WERI-Rb-1 (cell line): ENCODE measurements at regions not wholly inside any gene's neighbourhood (a gene's known extent, or its start where the extent isn't known, plus 50 kb on each side); places are given as distances from the start of the nearest gene placed in this dataset.
"Not testable (repeated sequence)": the region's sequence is repeated elsewhere in the genome, so short reads cannot be mapped to it uniquely, and the experiment has no call there.

ENCODE experiments used
- DNase-seq: peaks from one replicate; pipeline ENCODE4 v3.0.0-alpha.2; 2020
- H3K27ac ChIP-seq: fragments of 250-450 bp; sonication (Bioruptor Pico); 2 replicates; pipeline ENCODE4 v1.5.1; 2020; ENCODE audit warnings: mild to moderate bottlenecking, moderate library complexity
- H3K27me3 ChIP-seq: fragments of 250-450 bp; sonication (Bioruptor Pico); 2 replicates; pipeline ENCODE4 v1.5.1; 2021; ENCODE audit warnings: mild to moderate bottlenecking, low read depth, moderate library complexity; ENCODE audit not compliant: insufficient read depth, severe bottlenecking
- H3K36me3 ChIP-seq: fragments of 250-450 bp; sonication (Bioruptor Pico); 2 replicates; pipeline ENCODE4 v1.5.1; 2020; ENCODE audit warnings: mild to moderate bottlenecking, moderate library complexity
- H3K4me3 ChIP-seq: 2 replicates; pipeline ENCODE4 v1.5.1; 2011; ENCODE audit warnings: low read depth, mild to moderate bottlenecking, control low read depth, low read length
- H3K9me3 ChIP-seq: fragments of 250-450 bp; sonication (Bioruptor Pico); 2 replicates; pipeline ENCODE4 v1.5.1; 2021; ENCODE audit warnings: mild to moderate bottlenecking, moderate library complexity; ENCODE audit not compliant: severe bottlenecking
- CTCF ChIP-seq: IDR thresholded peaks from 2 replicates; pipeline ENCODE4 v1.5.1; 2011; ENCODE audit warnings: low read depth, mild to moderate bottlenecking, control low read depth, inconsistent platforms, low read length

DNA sequence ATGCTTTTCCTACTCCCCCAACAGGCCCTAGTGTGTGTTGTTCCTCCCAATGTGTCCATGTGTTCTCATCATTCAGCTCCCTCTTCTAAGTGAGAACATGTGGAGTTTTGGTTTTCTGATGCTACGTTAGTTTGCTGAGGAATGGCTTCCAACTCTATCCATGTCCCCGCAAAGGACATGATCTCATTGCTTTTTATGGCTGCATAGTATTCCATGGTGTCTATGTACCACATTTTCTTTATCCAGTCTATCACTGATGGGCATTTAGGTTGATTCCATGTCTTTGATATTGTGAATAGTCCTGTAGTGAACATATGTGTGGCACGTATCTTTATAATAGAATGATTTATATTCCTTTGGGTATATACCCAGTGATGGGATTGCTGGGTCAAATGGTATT is 72.5 kb upstream of the CCNY start:
- DNase-seq, H3K4me3 ChIP-seq, H3K27ac ChIP-seq, H3K27me3 ChIP-seq, H3K36me3 ChIP-seq, H3K9me3 ChIP-seq: not testable (repeated sequence)

- not testable (repeated sequence) for H3K36me3 ChIP-seq, DNase-seq, H3K9me3 ChIP-seq, H3K27ac ChIP-seq, H3K27me3 ChIP-seq, H3K4me3 ChIP-seq
Measured at GRCh38 chr10:35264636-35265035, 71.7 kb upstream of the CCNY start.

- no peaks in the 10 kb centered on the region for H3K27me3 ChIP-seq
- DNase-seq, result no peak
- TF ChIP-seq CTCF, result no peak
- H3K4me3 ChIP-seq, result no peak overlapping the region
- H3K27ac ChIP-seq, result no peak overlapping the region
- H3K36me3 ChIP-seq, result no peaks in the 10 kb centered on the region
- H3K9me3 ChIP-seq, result no peaks in the 10 kb centered on the region
Measured at GRCh38 chr10:35265435-35265834, 70.9 kb upstream of the CCNY start.

GRCh38 chr10:35268323-35268722 is 68.0 kb upstream of the CCNY start:
- H3K27ac ChIP-seq, result no peak overlapping the region
- DNase-seq, result no peak

GRCh38 chr10:35268791-35269257 is 67.5 kb upstream of the CCNY start:
- Histone ChIP-seq H3K9me3 (no peaks in the 10 kb centered on the region), H3K36me3 (no peaks in the 10 kb centered on the region)

More at GRCh38 chr10:35268323-35268722, 68.0 kb upstream of the CCNY start:
- no peaks in the 10 kb centered on the region for H3K27me3 ChIP-seq
- no peak for TF ChIP-seq CTCF
- H3K9me3 ChIP-seq, result no peaks in the 10 kb centered on the region
- no peak overlapping the region for H3K4me3 ChIP-seq
- no peaks in the 10 kb centered on the region for H3K36me3 ChIP-seq

GRCh38 chr10:35270100-35270499 is 66.2 kb upstream of the CCNY start:
- TF ChIP-seq CTCF, result no peak
- H3K27ac ChIP-seq, result no peak overlapping the region

More at GRCh38 chr10:35268791-35269257, 67.5 kb upstream of the CCNY start:
- H3K4me3 ChIP-seq, result no peak overlapping the region
- DNase-seq, result no peak
- H3K27me3 ChIP-seq, result no peaks in the 10 kb centered on the region
- no peak for TF ChIP-seq CTCF
- no peak overlapping the region for H3K27ac ChIP-seq

DNA sequence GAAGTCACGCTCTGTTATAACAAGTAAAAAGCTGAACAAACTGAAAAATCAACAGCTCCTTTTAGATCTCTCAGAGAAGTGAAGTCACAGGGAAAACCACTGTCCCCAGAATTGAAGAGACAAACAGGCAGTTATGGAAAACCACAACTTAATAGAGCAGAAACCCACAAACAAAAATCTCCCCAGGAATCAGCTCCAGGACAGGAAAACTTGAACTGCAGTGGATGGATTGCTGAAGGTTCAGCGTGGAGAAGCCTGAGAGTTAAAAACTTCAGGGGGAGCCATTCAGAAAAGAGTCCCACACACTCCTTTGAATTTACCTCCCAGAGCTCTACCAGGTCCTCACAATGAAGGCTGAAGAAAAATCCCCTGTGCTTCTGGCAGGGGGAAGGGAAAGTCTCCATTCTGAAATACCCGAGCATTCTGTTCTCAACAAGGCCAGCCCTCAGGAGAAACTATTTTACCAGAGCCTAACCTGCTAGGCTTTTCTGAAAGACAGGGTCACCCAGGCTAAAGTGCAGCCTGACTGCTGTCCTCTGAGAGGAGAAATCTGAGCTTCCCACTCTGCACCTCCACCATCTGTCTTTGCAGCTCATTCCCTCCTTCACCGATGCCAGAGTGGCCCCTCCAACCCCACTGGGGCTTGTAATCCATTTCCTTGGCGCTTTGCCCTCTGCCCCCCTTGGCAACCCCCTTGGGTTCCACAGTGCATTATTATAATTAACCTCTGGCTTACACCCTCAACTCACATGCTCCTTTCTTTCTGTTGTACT is 65.0 kb upstream of the CCNY start:
- Histone ChIP-seq H3K4me3 (no peak overlapping the region), H3K27ac (no peak overlapping the region), H3K27me3 (no peaks in the 10 kb centered on the region), H3K36me3 (no peaks in the 10 kb centered on the region), H3K9me3 (no peaks in the 10 kb centered on the region)
- TF ChIP-seq CTCF, result no peak
- no peak for DNase-seq

More at GRCh38 chr10:35270100-35270499, 66.2 kb upstream of the CCNY start:
- H3K27me3 ChIP-seq, result no peaks in the 10 kb centered on the region
- H3K36me3 ChIP-seq, result no peaks in the 10 kb centered on the region
- H3K4me3 ChIP-seq, result no peak overlapping the region
- no peaks in the 10 kb centered on the region for H3K9me3 ChIP-seq
- DNase-seq, result no peak

DNA sequence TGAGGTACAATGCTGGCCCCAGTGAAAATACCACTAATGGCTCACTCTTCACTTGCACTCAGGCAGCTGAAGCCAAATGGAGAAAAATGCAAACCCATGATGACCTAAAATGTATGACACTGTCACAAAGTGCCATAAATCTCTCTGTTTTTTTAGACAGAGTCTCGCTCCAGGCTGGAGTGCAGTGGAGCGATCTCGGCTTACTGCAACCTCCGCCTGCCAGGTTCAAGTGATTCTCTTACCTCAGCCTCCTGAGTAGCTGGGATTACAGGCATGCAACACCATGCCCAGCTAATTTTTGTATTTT is 64.5 kb upstream of the CCNY start:
- not testable (repeated sequence) for DNase-seq, H3K9me3 ChIP-seq, H3K27ac ChIP-seq, H3K27me3 ChIP-seq, H3K36me3 ChIP-seq, H3K4me3 ChIP-seq

DNA sequence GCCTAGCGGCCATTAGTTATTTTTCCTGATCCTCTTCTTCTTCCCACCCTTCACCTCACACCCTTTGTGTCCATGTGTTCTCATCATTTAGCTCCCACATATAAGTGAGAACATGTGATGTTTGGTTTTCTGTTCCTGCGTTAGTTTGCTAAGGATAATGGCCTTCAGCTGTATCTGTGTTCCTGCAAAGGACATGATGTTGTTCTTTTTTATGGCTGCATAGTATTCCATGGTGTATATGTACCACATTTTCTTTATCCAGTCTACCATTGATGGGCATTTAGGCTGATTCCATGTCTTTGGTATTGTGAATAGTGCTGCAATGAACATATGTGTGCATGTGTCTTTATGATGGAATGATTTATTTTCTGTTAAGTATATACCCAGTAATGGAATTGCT is 63.9 kb upstream of the CCNY start:
- not testable (repeated sequence) for H3K27me3 ChIP-seq, H3K36me3 ChIP-seq, DNase-seq, H3K9me3 ChIP-seq, H3K4me3 ChIP-seq, H3K27ac ChIP-seq

- H3K27ac ChIP-seq, H3K4me3 ChIP-seq, H3K9me3 ChIP-seq, H3K27me3 ChIP-seq, DNase-seq, H3K36me3 ChIP-seq: not testable (repeated sequence)
Measured at GRCh38 chr10:35273994-35274393, 62.3 kb upstream of the CCNY start.
